ENCODE measurements at regions not wholly inside any gene's neighbourhood (a gene's known extent, or its start where the extent isn't known, plus 50 kb on each side); places are given as distances from the start of the nearest gene placed in this dataset.

DNA sequence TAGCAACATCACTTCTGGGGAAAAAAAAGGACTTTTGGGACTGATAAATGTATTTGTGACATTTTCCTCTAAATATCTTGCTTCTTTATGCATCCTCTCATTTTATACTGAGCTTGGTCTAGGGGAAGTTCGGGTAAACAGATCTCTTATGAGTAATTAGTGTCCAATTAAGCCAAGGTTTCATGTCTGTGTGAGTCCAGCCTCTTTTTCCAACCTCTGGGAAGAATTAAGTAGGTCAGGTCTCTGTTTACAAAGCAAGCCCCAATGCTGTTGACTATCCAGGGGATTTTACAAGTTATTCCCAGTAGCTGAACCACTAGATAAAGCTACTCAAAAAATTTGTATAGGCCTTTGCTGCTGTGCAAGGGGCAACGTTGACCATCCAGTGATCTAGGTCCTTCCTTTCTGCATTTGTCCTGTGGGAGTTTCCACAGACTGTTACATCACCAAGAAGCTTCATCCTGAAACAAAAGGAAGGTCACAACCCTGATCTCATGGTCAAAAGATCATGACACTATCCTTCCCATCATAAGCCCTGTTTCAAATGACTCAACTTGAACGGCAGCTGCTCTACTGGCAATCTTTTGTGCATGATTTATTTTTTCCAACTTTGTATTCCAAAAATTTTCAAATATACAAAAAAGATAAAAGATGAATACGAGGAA, 74.3 kb downstream of the ETS2 start:
- Histone ChIP-seq H3K27me3 (ENCODE audit: control insufficient read depth, insufficient read depth, low read length) (no peaks in the 10 kb centered on the region), H3K4me1 (ENCODE audit: control insufficient read depth, insufficient read depth, low read length) (no peaks in the 10 kb centered on the region), H3K36me3 (ENCODE audit: control insufficient read depth, insufficient read depth, low read length) (no peaks in the 10 kb centered on the region), H3K9ac (ENCODE audit: low read depth, low read length) (no peak overlapping the region), H3K4me3 (ENCODE audit: low read depth, low read length) (no peak overlapping the region), H3K27ac (ENCODE audit: low read depth, low read length) (no peak overlapping the region), H3K9me3 (ENCODE audit: control insufficient read depth, insufficient read depth, low read length) (peaks cover 7% of the 10 kb centered on the region; the same call in 1 of the 2 replicates)

DNA sequence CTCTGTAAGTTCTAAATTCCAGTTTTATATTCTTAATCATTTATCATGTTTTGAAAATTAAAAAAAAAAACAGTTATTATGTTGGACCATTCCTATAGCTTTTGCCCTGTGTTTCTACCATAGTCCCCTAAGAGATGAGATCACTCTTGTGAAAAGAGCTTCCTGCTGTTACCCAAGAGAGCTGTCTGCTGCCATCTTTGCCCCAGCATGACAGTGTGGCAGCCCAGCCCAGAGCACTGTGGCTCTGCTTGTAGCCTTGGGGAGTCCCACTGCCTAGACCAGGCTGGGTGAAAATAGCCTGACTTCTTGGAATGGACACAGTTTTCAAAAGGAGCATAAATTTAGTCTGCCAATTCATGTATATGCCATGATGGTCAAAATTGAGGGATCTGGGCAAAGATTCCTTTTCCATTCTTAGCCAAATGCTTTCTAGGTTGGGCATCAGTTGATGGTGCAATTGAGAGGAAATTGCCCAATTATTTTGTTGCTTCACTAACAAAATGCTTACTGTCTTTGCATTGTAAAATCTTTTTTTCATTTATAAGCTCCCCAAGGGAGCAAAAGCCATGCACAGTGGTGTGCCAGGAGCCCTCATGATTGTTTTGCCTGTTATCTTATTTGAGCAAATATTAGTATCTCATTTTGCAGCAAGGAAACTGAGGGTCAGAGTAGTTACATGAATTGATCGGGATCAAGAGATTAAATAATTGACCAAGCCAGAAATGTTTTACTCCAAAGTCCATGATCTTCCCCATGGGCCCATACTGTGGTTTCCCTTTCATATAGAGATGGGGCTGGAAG, 72.8 kb downstream of the ETS2 start:
- Histone ChIP-seq H3K9ac (ENCODE audit: low read depth, low read length) (no peak overlapping the region), H3K9me3 (ENCODE audit: control insufficient read depth, insufficient read depth, low read length) (peaks cover 7% of the 10 kb centered on the region; the same call in 1 of the 2 replicates), H3K36me3 (ENCODE audit: control insufficient read depth, insufficient read depth, low read length) (no peaks in the 10 kb centered on the region), H3K27ac (ENCODE audit: low read depth, low read length) (no peak overlapping the region), H3K4me1 (ENCODE audit: control insufficient read depth, insufficient read depth, low read length) (no peaks in the 10 kb centered on the region), H3K27me3 (ENCODE audit: control insufficient read depth, insufficient read depth, low read length) (no peaks in the 10 kb centered on the region), H3K4me3 (ENCODE audit: low read depth, low read length) (no peak overlapping the region)

DNA sequence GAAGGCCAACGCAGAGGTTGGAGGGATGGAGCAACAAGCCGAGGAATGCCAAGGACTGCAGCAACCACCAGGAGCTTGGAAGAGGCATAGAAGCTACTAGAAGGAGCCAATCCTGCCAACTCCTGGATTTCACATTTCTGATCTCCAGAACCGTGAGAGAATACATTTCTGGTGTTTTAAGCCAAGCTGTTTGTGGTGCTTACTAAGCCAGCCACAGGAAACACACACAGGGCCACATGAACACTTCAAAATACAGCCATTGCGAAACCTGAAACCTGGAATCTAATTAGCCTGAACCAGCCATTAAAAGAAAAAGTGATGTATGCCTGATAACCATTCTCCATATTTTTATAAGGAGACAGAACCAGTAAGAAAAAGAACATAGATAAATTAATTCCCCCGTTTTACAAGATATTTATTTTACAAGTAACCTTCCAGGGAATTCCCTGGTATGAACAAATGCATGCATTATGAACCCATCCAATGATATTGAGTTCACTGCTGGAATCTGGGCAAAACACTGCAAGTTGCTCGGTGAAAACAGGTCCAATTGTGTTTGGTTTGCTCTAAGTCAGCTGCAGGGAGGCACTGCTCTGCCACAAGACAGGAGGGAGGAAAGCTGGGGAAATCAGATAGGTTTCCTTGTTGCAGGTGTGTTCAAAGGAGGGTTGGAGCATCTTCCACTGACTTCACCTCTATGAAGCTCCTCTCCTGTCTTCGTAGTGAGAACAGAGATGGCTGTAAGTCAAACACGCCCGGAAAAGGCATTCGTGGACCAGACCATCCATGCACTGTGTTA, 70.2 kb downstream of the ETS2 start:
- Histone ChIP-seq H3K27ac (ENCODE audit: low read depth, low read length) (no peak overlapping the region), H3K27me3 (ENCODE audit: control insufficient read depth, insufficient read depth, low read length) (no peaks in the 10 kb centered on the region), H3K4me3 (ENCODE audit: low read depth, low read length) (no peak overlapping the region), H3K9me3 (ENCODE audit: control insufficient read depth, insufficient read depth, low read length) (peaks cover 7% of the 10 kb centered on the region; the same call in 1 of the 2 replicates), H3K4me1 (ENCODE audit: control insufficient read depth, insufficient read depth, low read length) (no peaks in the 10 kb centered on the region), H3K9ac (ENCODE audit: low read depth, low read length) (no peak overlapping the region), H3K36me3 (ENCODE audit: control insufficient read depth, insufficient read depth, low read length) (no peaks in the 10 kb centered on the region)

Measured in HUES48 (cell line).